ENCODE measurements at regions not wholly inside any gene's neighbourhood (a gene's known extent, or its start where the extent isn't known, plus 50 kb on each side); places are given as distances from the start of the nearest gene placed in this dataset.

GRCh38 chr1:4306559-4307467 lies 347.6 kb upstream of the AJAP1 start:
- Histone ChIP-seq H3K36me3 (no peaks in the 10 kb centered on the region), H3K9me3 (no peaks in the 10 kb centered on the region), H3K27ac (no peak overlapping the region), H3K4me1 (no peaks in the 10 kb centered on the region), H3K4me3 (no peak overlapping the region), H3K27me3 (no peaks in the 10 kb centered on the region)
- 71% methylated on average over 3 of the region's 8 CpGs for WGBS (ENCODE audit: insufficient coverage, low coverage, low lambda C conversion rate, missing lambda C conversion rate)
- intact Hi-C loops (cut with DNase I) = no loop called here
- ATAC-seq (no peak), DNase-seq (no peak)
- TF ChIP-seq POLR2A (IDR thresholded peaks at IDR 0.05) = no peak
- no peak for TF ChIP-seq CTCF (IDR thresholded peaks at IDR 0.05)

GRCh38 chr1:4307468-4307845 lies 347.0 kb upstream of the AJAP1 start:
- H3K27me3 ChIP-seq = no peaks in the 10 kb centered on the region
- no peak for DNase-seq
- intact Hi-C loops (cut with DNase I) = no loop called here
- H3K36me3 ChIP-seq = no peaks in the 10 kb centered on the region
- H3K4me3 ChIP-seq = no peak overlapping the region
- H3K9me3 ChIP-seq = no peaks in the 10 kb centered on the region
- TF ChIP-seq POLR2A (IDR thresholded peaks at IDR 0.05) (no peak), CTCF (IDR thresholded peaks at IDR 0.05) (no peak)
- no peak for ATAC-seq
- 31% methylated on average over 2 of the region's 2 CpGs for WGBS (ENCODE audit: insufficient coverage, low coverage, low lambda C conversion rate, missing lambda C conversion rate)
- H3K27ac ChIP-seq = no peak overlapping the region
- H3K4me1 ChIP-seq = no peaks in the 10 kb centered on the region

- intact Hi-C loops (cut with DNase I) = no loop called here
- ATAC-seq (no peak), DNase-seq (no peak)
- Histone ChIP-seq H3K4me3 (no peak overlapping the region), H3K4me1 (no peaks in the 10 kb centered on the region), H3K27ac (no peak overlapping the region), H3K36me3 (no peaks in the 10 kb centered on the region), H3K9me3 (no peaks in the 10 kb centered on the region), H3K27me3 (no peaks in the 10 kb centered on the region)
- WGBS (ENCODE audit: insufficient coverage, low coverage, low lambda C conversion rate, missing lambda C conversion rate) = 73% methylated on average over 7 of the region's 15 CpGs
- TF ChIP-seq CTCF (IDR thresholded peaks at IDR 0.05) (no peak), POLR2A (IDR thresholded peaks at IDR 0.05) (no peak)
These were observed 346.4 kb upstream of the AJAP1 start for GRCh38 chr1:4307911-4308545.

GRCh38 chr1:4308806-4309205 lies 345.6 kb upstream of the AJAP1 start:
- H3K27ac ChIP-seq = no peak overlapping the region
- no peak for ATAC-seq
- no peak overlapping the region for H3K4me3 ChIP-seq
- H3K4me1 ChIP-seq = no peaks in the 10 kb centered on the region
- H3K9me3 ChIP-seq = no peaks in the 10 kb centered on the region
- 49% methylated on average over 2 of the region's 9 CpGs for WGBS (ENCODE audit: insufficient coverage, low coverage, low lambda C conversion rate, missing lambda C conversion rate)
- intact Hi-C loops (cut with DNase I) = no loop called here
- TF ChIP-seq POLR2A (IDR thresholded peaks at IDR 0.05) = no peak
- TF ChIP-seq CTCF (IDR thresholded peaks at IDR 0.05) = no peak
- no peak for DNase-seq
- H3K27me3 ChIP-seq = no peaks in the 10 kb centered on the region
- H3K36me3 ChIP-seq = no peaks in the 10 kb centered on the region

Measured in right lobe of liver (tissue), 6 donors.